ENCODE measurements at regions not wholly inside any gene's neighbourhood (a gene's known extent, or its start where the extent isn't known, plus 50 kb on each side); places are given as distances from the start of the nearest gene placed in this dataset.

- TF ChIP-seq PAXIP1 (CRISPR knock-in tag; conservative IDR thresholded peaks at IDR 0.05) (no peak), ZNF383 (CRISPR knock-in tag; IDR thresholded peaks at IDR 0.05; ENCODE audit: borderline replicate concordance) (no peak), SMYD3 (CRISPR knock-in tag; IDR thresholded peaks at IDR 0.05) (no peak), ZXDC (CRISPR knock-in tag; IDR thresholded peaks at IDR 0.05) (no peak), POLR2A (IDR thresholded peaks at IDR 0.05; ENCODE audit: insufficient read depth in 1 of 2, low read depth in 2 of 2, low read length in 2 of 2) (no peak), NFIC (IDR thresholded peaks at IDR 0.05; ENCODE audit: low read length) (no peak), MAZ (IDR thresholded peaks at IDR 0.05; ENCODE audit: borderline replicate concordance, low read depth, low read length) (no peak), MAZ (CRISPR knock-in tag; IDR thresholded peaks at IDR 0.05; ENCODE audit: low read depth) (no peak), BRF2 (CRISPR knock-in tag; IDR thresholded peaks at IDR 0.05) (no peak), TGIF2 (CRISPR knock-in tag; IDR thresholded peaks at IDR 0.05) (no peak)
- TF ChIP-seq, protein P1, sequence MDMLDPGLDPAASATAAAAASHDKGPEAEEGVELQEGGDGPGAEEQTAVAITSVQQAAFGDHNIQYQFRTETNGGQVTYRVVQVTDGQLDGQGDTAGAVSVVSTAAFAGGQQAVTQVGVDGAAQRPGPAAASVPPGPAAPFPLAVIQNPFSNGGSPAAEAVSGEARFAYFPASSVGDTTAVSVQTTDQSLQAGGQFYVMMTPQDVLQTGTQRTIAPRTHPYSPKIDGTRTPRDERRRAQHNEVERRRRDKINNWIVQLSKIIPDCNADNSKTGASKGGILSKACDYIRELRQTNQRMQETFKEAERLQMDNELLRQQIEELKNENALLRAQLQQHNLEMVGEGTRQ (IDR thresholded peaks at IDR 0.05; ENCODE audit: low read depth, low read length) = no peak
- TF ChIP-seq, protein P1 (CRISPR knock-in tag; IDR thresholded peaks at IDR 0.05; ENCODE audit: borderline replicate concordance) = no peak
Observed at GRCh38 chr3:166123576-166123975, 286.4 kb upstream of the BCHE start.

All from HepG2 (cell line).